Kidney epithelial cell (primary cell): ENCODE measurements at regions not wholly inside any gene's neighbourhood (a gene's known extent, or its start where the extent isn't known, plus 50 kb on each side); places are given as distances from the start of the nearest gene placed in this dataset.

Experiments used
- DNase-seq: peaks from one replicate; pipeline ENCODE4 v3.0.0-alpha.2; 2010; ENCODE audit warnings: low read depth
- H3K27me3 ChIP-seq: 2 replicates; pipeline ENCODE4 v1.6.0; 2011; ENCODE audit warnings: low read length; ENCODE audit not compliant: control insufficient read depth, insufficient read depth
- H3K36me3 ChIP-seq: 2 replicates; pipeline ENCODE4 v1.5.1; 2011; ENCODE audit warnings: low read length; ENCODE audit not compliant: control insufficient read depth, insufficient read depth
- H3K4me3 ChIP-seq: 2 replicates; pipeline ENCODE4 v1.5.1; 2011; ENCODE audit warnings: low read depth, mild to moderate bottlenecking, control low read depth, low read length
- CTCF ChIP-seq: IDR thresholded peaks from 2 replicates; pipeline ENCODE4 v1.5.1; 2011; ENCODE audit warnings: mild to moderate bottlenecking, moderate library complexity, low read length, control low read depth, inconsistent platforms; ENCODE audit not compliant: insufficient read depth, poor library complexity, severe bottlenecking

DNA sequence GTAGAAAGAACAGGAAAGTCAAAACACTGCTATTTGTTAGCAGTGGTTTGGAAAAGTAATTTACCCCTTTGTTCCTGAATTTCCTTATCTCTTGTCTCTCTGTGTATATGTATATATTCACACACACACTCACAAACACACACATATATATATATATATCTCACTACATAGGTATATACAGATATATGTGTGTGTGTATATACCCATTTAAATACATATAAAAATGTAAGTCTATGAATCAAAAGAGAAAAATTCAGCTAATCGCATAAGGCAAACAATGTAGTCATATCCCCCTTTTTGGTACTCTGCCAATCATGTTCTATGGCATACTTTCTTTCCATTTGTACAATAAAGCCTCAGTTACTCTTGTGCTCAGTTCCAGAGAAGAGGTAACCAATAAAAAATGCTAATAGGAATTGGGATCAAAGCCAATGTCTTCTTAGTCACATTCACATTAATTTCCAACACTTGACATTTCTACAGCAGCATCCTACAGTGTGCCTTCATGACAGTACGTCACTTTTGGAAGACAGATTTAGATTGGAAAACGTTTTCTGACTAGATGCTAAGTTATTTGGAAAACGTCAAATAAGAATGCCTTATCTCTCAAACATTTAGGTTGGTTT lies 94.6 kb downstream of the MC4R start:
- no peak for TF ChIP-seq CTCF
- H3K36me3 ChIP-seq, result no peaks in the 10 kb centered on the region
- no peaks in the 10 kb centered on the region for H3K27me3 ChIP-seq
- H3K4me3 ChIP-seq, result no peak overlapping the region
- DNase-seq, result no peak

- DNase-seq, result no peak
- H3K36me3 ChIP-seq, result no peaks in the 10 kb centered on the region
- no peaks in the 10 kb centered on the region for H3K27me3 ChIP-seq
- no peak for TF ChIP-seq CTCF
- H3K4me3 ChIP-seq, result no peak overlapping the region
Observed at GRCh38 chr18:60267391-60268058, 105.0 kb downstream of the MC4R start.

GRCh38 chr18:60266558-60266957 lies 106.0 kb downstream of the MC4R start:
- Histone ChIP-seq H3K4me3 (no peak overlapping the region), H3K27me3 (no peaks in the 10 kb centered on the region), H3K36me3 (no peaks in the 10 kb centered on the region)
- no peak for DNase-seq
- no peak for TF ChIP-seq CTCF

DNA sequence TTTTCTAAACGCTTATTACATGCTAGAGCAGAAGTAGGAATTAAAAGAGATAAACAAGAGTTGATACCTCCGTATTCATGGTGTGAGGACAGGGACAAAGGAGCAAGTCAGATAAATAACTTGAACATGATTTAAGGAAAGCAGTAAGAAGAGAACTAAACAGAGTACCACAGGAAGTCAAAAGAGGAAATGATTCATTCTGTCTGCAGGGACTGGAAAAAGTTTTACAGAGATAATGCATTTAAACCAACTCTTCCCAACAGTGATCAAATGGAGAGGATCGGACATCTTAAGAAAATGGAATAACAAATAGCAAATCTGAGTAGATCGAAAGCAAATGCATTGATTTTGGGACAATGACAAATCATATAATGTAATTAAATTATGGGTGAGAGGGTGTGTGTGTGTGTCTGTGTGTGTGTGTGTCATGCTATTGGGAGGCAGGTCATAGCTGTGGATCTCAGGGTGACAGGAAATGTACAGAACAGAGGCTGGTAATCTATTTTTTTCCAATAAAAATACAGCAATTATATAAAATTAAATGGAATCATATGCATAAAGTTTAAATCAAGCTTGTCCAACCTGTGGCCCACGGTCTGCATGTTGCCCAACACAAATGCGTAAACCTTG lies 113.4 kb downstream of the MC4R start:
- no peak for DNase-seq
- no peaks in the 10 kb centered on the region for H3K36me3 ChIP-seq
- no peaks in the 10 kb centered on the region for H3K27me3 ChIP-seq
- H3K4me3 ChIP-seq, result no peak overlapping the region
- TF ChIP-seq CTCF, result no peak

- Histone ChIP-seq H3K4me3 (no peak overlapping the region), H3K36me3 (no peaks in the 10 kb centered on the region), H3K27me3 (no peaks in the 10 kb centered on the region)
- no peak for TF ChIP-seq CTCF
- DNase-seq, result no peak
Observed at GRCh38 chr18:60249388-60249787, 123.2 kb downstream of the MC4R start.
